ENCODE measurements at regions not wholly inside any gene's neighbourhood (a gene's known extent, or its start where the extent isn't known, plus 50 kb on each side); places are given as distances from the start of the nearest gene placed in this dataset.

DNA sequence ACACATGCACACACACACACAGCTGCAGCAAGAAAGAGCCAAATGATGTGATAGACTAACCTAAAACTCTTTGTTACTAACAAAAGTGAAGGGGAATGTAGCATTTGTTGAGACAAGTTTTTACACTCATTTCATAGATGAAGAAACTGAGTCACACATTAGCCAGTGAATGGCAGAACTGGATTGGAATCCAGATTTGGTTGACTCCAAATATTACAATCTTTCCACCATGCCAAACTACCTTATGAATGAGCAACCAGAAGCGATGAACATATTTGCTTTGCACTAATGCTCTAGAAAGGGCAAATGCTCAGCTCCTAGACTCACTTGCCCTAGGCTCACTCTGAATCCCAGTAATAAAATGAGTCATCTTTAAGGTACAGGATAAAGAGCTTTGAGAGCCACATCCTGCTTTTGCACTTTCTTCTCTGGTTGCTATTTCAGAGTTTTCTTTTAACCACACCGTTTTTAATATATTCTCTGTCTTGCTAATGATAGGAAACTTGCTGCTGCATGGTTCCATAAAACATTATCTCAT lies 111.9 kb downstream of the GPAM start:
- no peak for TF ChIP-seq MAZ (IDR thresholded peaks at IDR 0.05; ENCODE audit: borderline replicate concordance, low read depth, low read length)
- no peak for TF ChIP-seq NFE2L2 (IDR thresholded peaks at IDR 0.05; ENCODE audit: low read depth, low read length)
- TF ChIP-seq CHD1 (IDR thresholded peaks at IDR 0.05; ENCODE audit: low read depth, low read length), result no peak
- TF ChIP-seq RFX5 (IDR thresholded peaks at IDR 0.05; ENCODE audit: low read depth, low read length), result no peak
- no peak for TF ChIP-seq POLR2A (IDR thresholded peaks at IDR 0.05; ENCODE audit: low read depth, low read length)
- no peak for TF ChIP-seq RCOR1 (IDR thresholded peaks at IDR 0.05; ENCODE audit: insufficient replicate concordance, low read length)
- no peak for TF ChIP-seq BHLHE40 (IDR thresholded peaks at IDR 0.05; ENCODE audit: low read depth, low read length)
- TF ChIP-seq, protein P1, sequence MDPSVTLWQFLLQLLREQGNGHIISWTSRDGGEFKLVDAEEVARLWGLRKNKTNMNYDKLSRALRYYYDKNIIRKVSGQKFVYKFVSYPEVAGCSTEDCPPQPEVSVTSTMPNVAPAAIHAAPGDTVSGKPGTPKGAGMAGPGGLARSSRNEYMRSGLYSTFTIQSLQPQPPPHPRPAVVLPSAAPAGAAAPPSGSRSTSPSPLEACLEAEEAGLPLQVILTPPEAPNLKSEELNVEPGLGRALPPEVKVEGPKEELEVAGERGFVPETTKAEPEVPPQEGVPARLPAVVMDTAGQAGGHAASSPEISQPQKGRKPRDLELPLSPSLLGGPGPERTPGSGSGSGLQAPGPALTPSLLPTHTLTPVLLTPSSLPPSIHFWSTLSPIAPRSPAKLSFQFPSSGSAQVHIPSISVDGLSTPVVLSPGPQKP (IDR thresholded peaks at IDR 0.05; ENCODE audit: borderline replicate concordance, low read depth, low read length), result no peak
- TF ChIP-seq MXI1 (IDR thresholded peaks at IDR 0.05; ENCODE audit: borderline replicate concordance, low read depth, low read length), result no peak
- TF ChIP-seq, protein P2, sequence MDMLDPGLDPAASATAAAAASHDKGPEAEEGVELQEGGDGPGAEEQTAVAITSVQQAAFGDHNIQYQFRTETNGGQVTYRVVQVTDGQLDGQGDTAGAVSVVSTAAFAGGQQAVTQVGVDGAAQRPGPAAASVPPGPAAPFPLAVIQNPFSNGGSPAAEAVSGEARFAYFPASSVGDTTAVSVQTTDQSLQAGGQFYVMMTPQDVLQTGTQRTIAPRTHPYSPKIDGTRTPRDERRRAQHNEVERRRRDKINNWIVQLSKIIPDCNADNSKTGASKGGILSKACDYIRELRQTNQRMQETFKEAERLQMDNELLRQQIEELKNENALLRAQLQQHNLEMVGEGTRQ (IDR thresholded peaks at IDR 0.05; ENCODE audit: low read depth, low read length), result no peak
- TF ChIP-seq, protein P3, sequence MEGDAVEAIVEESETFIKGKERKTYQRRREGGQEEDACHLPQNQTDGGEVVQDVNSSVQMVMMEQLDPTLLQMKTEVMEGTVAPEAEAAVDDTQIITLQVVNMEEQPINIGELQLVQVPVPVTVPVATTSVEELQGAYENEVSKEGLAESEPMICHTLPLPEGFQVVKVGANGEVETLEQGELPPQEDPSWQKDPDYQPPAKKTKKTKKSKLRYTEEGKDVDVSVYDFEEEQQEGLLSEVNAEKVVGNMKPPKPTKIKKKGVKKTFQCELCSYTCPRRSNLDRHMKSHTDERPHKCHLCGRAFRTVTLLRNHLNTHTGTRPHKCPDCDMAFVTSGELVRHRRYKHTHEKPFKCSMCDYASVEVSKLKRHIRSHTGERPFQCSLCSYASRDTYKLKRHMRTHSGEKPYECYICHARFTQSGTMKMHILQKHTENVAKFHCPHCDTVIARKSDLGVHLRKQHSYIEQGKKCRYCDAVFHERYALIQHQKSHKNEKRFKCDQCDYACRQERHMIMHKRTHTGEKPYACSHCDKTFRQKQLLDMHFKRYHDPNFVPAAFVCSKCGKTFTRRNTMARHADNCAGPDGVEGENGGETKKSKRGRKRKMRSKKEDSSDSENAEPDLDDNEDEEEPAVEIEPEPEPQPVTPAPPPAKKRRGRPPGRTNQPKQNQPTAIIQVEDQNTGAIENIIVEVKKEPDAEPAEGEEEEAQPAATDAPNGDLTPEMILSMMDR (conservative IDR thresholded peaks at IDR 0.05; ENCODE audit: low read depth, low read length), result no peak
- TF ChIP-seq CEBPB (IDR thresholded peaks at IDR 0.05; ENCODE audit: low read depth, low read length), result no peak
- TF ChIP-seq SMC3 (IDR thresholded peaks at IDR 0.05; ENCODE audit: low read depth, low read length), result no peak
- no peak for TF ChIP-seq MAFK (IDR thresholded peaks at IDR 0.05; ENCODE audit: low read depth, low read length)
- no peak for TF ChIP-seq RAD21 (IDR thresholded peaks at IDR 0.05; ENCODE audit: low read length)
- no peak for TF ChIP-seq FOS (IDR thresholded peaks at IDR 0.05; ENCODE audit: low read depth, low read length)
- Histone ChIP-seq H2AK9ac (replicated peaks; ENCODE audit: low read depth, low read length, poor library complexity) (no peak overlapping the region), H2AK5ac (ENCODE audit: low read depth, low read length) (no peak overlapping the region), H3K56ac (ENCODE audit: extremely low read depth, insufficient read depth, low read length) (no peak overlapping the region), H3K27me3 (ENCODE audit: control insufficient read depth, insufficient read depth, low read length) (no peaks in the 10 kb centered on the region), H4K5ac (ENCODE audit: low read depth, low read length) (no peak overlapping the region), H3K79me1 (ENCODE audit: low read depth in 1 of 2, low read length in 2 of 2) (no peaks in the 10 kb centered on the region), H3K4me1 (ENCODE audit: control insufficient read depth, insufficient read depth, low read length) (no peaks in the 10 kb centered on the region), H3K9me1 (ENCODE audit: insufficient read depth, low read length) (no peaks in the 10 kb centered on the region), H4K91ac (ENCODE audit: insufficient read depth, low read depth, low read length) (no peak overlapping the region), H3K14ac (replicated peaks; ENCODE audit: low read depth, low read length) (no peak overlapping the region), H2BK20ac (ENCODE audit: low read depth, low read length) (no peak overlapping the region), H4K20me1 (ENCODE audit: insufficient read depth, low read length) (no peaks in the 10 kb centered on the region), H3K23ac (ENCODE audit: low read depth, low read length) (no peak overlapping the region), H3K4ac (ENCODE audit: low read depth, low read length) (no peak overlapping the region), H3K9ac (ENCODE audit: low read depth, low read length) (no peak overlapping the region), H3K18ac (ENCODE audit: low read depth, low read length) (no peak overlapping the region), H2BK120ac (ENCODE audit: low read depth, low read length) (no peak overlapping the region), H4K8ac (ENCODE audit: low read depth in 2 of 2, low read length in 2 of 2) (no peak overlapping the region), H3K9me3 (ENCODE audit: control insufficient read depth, insufficient read depth, low read length) (peaks cover 5% of the 10 kb centered on the region), H2AFZ (replicated peaks; ENCODE audit: low read length, poor library complexity) (no peak overlapping the region), H2BK15ac (ENCODE audit: low read depth, low read length) (no peak overlapping the region), H3K4me3 (ENCODE audit: insufficient read depth, low read depth, low read length) (no peak overlapping the region), H3K36me3 (ENCODE audit: control insufficient read depth, insufficient read depth, low read length) (no peaks in the 10 kb centered on the region), H3K27ac (ENCODE audit: insufficient read depth, low read length) (no peak overlapping the region), H3K4me2 (ENCODE audit: low read depth, low read length) (no peak overlapping the region), H2BK5ac (ENCODE audit: low read depth, low read length, poor library complexity, severe bottlenecking) (no peak overlapping the region)
- intact Hi-C loops (cut with micrococcal nuclease), result no loop called here
- no CpG with 5 or more reads among the region's 2 CpGs for WGBS, 2 experiments (ENCODE audit: extremely low coverage in 2 of 2, insufficient read length in 1 of 2)
- no TSS peak for BruUV-seq (replicated peaks)
- no peak for ATAC-seq (ENCODE audit: low read depth)
- CTCF ChIA-PET, result no interaction called here
- dilution Hi-C loops (cut with HindIII; ENCODE audit: low sequenced_read_pairs, unreplicated experiment), result no loop called here
- no peak for DNase-seq
- in situ Hi-C loops (cut with MboI; ENCODE audit: low sequenced_read_pairs), result no loop called here
- POLR2A ChIA-PET (ENCODE audit: unreplicated experiment), result no interaction called here
